WTC11 (cell line): ENCODE measurements at regions not wholly inside any gene's neighbourhood (a gene's known extent, or its start where the extent isn't known, plus 50 kb on each side); places are given as distances from the start of the nearest gene placed in this dataset.

Source experiments
- AFF4 ChIP-seq: sonication (generic); formaldehyde crosslinking; IDR thresholded peaks from 2 replicates; pipeline ENCODE4 v1.8.1; 2023; ENCODE audit warnings: mild to moderate bottlenecking, missing genetic modification reagents, borderline replicate concordance
- ATF6 ChIP-seq: sonication (generic); formaldehyde crosslinking; IDR thresholded peaks from 2 replicates; pipeline ENCODE4 v1.8.1; 2023; ENCODE audit warnings: mild to moderate bottlenecking, missing genetic modification reagents
- CREB1 ChIP-seq: sonication (generic); formaldehyde crosslinking; IDR thresholded peaks from 2 replicates; pipeline ENCODE4 v1.8.0; 2023; ENCODE audit warnings: mild to moderate bottlenecking, missing genetic modification reagents
- CTCF ChIP-seq: fragments of 200-600 bp; IDR thresholded peaks from 2 replicates; pipeline ENCODE4 v1.8.0; 2022; ENCODE audit warnings: antibody characterized with exemption
- E2F1 ChIP-seq: sonication (generic); formaldehyde crosslinking; IDR thresholded peaks from 2 replicates; pipeline ENCODE4 v1.8.0; 2022; ENCODE audit warnings: mild to moderate bottlenecking, missing genetic modification reagents
- ERG ChIP-seq: fragments of 250-450 bp; sonication (Bioruptor Pico); IDR thresholded peaks from 2 replicates; pipeline ENCODE4 v1.8.0; 2021; ENCODE audit warnings: mild to moderate bottlenecking
- FOXJ3 ChIP-seq: sonication (generic); formaldehyde crosslinking; IDR thresholded peaks from 2 replicates; pipeline ENCODE4 v1.9.0; 2021; ENCODE audit warnings: missing genetic modification reagents, mild to moderate bottlenecking, borderline replicate concordance
- JAZF1 ChIP-seq: fragments of 250-450 bp; sonication (Bioruptor Pico); IDR thresholded peaks from 2 replicates; pipeline ENCODE4 v1.9.0; 2021; ENCODE audit warnings: moderate library complexity, mild to moderate bottlenecking, inconsistent platforms
- NFYB ChIP-seq: sonication (generic); formaldehyde crosslinking; conservative IDR thresholded peaks from 2 replicates; pipeline ENCODE4 v1.8.0; 2022; ENCODE audit warnings: low read depth, missing genetic modification reagents
- PRDM15 ChIP-seq: sonication (generic); formaldehyde crosslinking; IDR thresholded peaks from 2 replicates; pipeline ENCODE4 v1.8.0; 2022; ENCODE audit warnings: missing genetic modification reagents
- TEAD4 ChIP-seq: sonication (generic); formaldehyde crosslinking; IDR thresholded peaks from 2 replicates; pipeline ENCODE4 v1.8.0; 2022; ENCODE audit warnings: mild to moderate bottlenecking, missing genetic modification reagents
- ZBTB21 ChIP-seq: sonication (generic); formaldehyde crosslinking; IDR thresholded peaks from 2 replicates; pipeline ENCODE4 v1.8.1; 2023; ENCODE audit warnings: mild to moderate bottlenecking, missing genetic modification reagents, borderline replicate concordance
- ZNF423 ChIP-seq: fragments of 250-450 bp; sonication (Bioruptor Pico); IDR thresholded peaks from 2 replicates; pipeline ENCODE4 v2.1.2; 2022; ENCODE audit warnings: mild to moderate bottlenecking, moderate library complexity

GRCh38 chr7:54907981-54908380, 110.8 kb upstream of the EGFR start:
- no peak for TF ChIP-seq CTCF
- no peak for TF ChIP-seq CREB1 (CRISPR knock-in tag)
- TF ChIP-seq TEAD4 (CRISPR knock-in tag): no peak
- no peak for TF ChIP-seq ZBTB21
- no peak for TF ChIP-seq NFYB (CRISPR knock-in tag)
- TF ChIP-seq FOXJ3 (CRISPR knock-in tag): no peak
- no peak for TF ChIP-seq JAZF1
- no peak for TF ChIP-seq AFF4 (CRISPR knock-in tag)
- TF ChIP-seq E2F1 (CRISPR knock-in tag): no peak
- no peak for TF ChIP-seq ZNF423 (CRISPR knock-in tag)
- TF ChIP-seq ATF6: no peak
- no peak for TF ChIP-seq ERG (CRISPR knock-in tag)
- TF ChIP-seq PRDM15 (CRISPR knock-in tag): no peak
